Sigmoid colon (tissue), 6 donors: ENCODE measurements at regions not wholly inside any gene's neighbourhood (a gene's known extent, or its start where the extent isn't known, plus 50 kb on each side); places are given as distances from the start of the nearest gene placed in this dataset.

ENCODE experiments used
- DNase-seq: peaks from one replicate; pipeline ENCODE4 v3.0.0-alpha.2; 2019
- H3K27ac ChIP-seq, 4 donors: fragments of 200-600 bp; sonication (generic); one replicate each; pipeline ENCODE4 v1.5.1; 2016 to 2019; ENCODE audit warnings: mild to moderate bottlenecking in 1 of 4
- H3K27me3 ChIP-seq, 3 donors: fragments of 200-600 bp; sonication (generic); one replicate each; pipeline ENCODE4 v1.5.1; 2019; ENCODE audit warnings: mild to moderate bottlenecking in 1 of 3
- H3K36me3 ChIP-seq, 4 donors: fragments of 200-600 bp; sonication (generic); one replicate each; pipeline ENCODE4 v1.5.1; 2016 to 2019
- H3K4me1 ChIP-seq, 4 donors: fragments of 200-600 bp; sonication (generic); one replicate each; pipeline ENCODE4 v1.5.1; 2017 to 2019
- H3K4me3 ChIP-seq, 4 donors: fragments of 200-600 bp; sonication (generic); one replicate each; pipeline ENCODE4 v1.5.1; 2017 to 2019; ENCODE audit warnings: mild to moderate bottlenecking in 2 of 4, moderate library complexity in 1 of 4
- H3K9me3 ChIP-seq, 4 donors: fragments of 200-600 bp in 3 of 4; sonication (generic) in 3 of 4; one replicate each; pipeline versions ENCODE4 v1.5.1 to v1.6.1; 2013 to 2019
- CTCF ChIP-seq, 4 experiments: fragments of 450-650 bp in 3 of 4; fragments of 200-600 bp in 1 of 4; IDR thresholded peaks; one replicate each; pipeline ENCODE4 v1.5.1; 2016 to 2019; ENCODE audit warnings: antibody characterized with exemption in 4 of 4, mild to moderate bottlenecking in 3 of 4, moderate library complexity in 2 of 4
- EP300 ChIP-seq, 4 donors: sonication (generic); formaldehyde crosslinking; IDR thresholded peaks; one replicate each; pipeline ENCODE4 v1.6.1; 2017; ENCODE audit warnings: antibody characterized with exemption in 4 of 4
- POLR2A ChIP-seq, 2 donors: fragments of 450-650 bp; IDR thresholded peaks; one replicate each; pipeline ENCODE4 v1.6.1; 2016; ENCODE audit warnings: antibody characterized with exemption in 2 of 2, mild to moderate bottlenecking in 2 of 2, moderate library complexity in 2 of 2
- POLR2AphosphoS5 ChIP-seq, 4 donors: sonication (generic); formaldehyde crosslinking; IDR thresholded peaks; one replicate each; pipeline ENCODE4 v1.6.1; 2017; ENCODE audit warnings: antibody characterized with exemption in 4 of 4
- WGBS, 2 donors: extraction: QIAGEN DNeasy Blood & Tissue Kit; methylation state at CpG; one replicate each; pipeline ENCODE4 v1.1.7; 2013; 5-methylcytosine and 5-hydroxymethylcytosine counted together
- intact Hi-C: fragments of 100-400 bp; cut with DNase I; formaldehyde crosslinking; loops from one replicate; pipeline ENCODE4 v1.15.1; 2023
- donor health status: healthy with polysubstance abuse.
- donor health status: healthy.

- Histone ChIP-seq H3K36me3 (no peaks in the 10 kb centered on the region), H3K27me3 (peaks cover 0 to 8% (median 0%) of the 10 kb centered on the region in 3 donors), H3K4me1 (no peaks in the 10 kb centered on the region), H3K27ac (no peak overlapping the region), H3K9me3 (no peaks in the 10 kb centered on the region), H3K4me3 (no peak overlapping the region)
- intact Hi-C loops: no loop called here
- TF ChIP-seq POLR2AphosphoS5 (IDR thresholded peaks at IDR 0.05) (no peak), CTCF (IDR thresholded peaks at IDR 0.05) (no peak), POLR2A (IDR thresholded peaks at IDR 0.05) (no peak), EP300 (IDR thresholded peaks at IDR 0.05) (no peak)
- DNase-seq: no peak
- WGBS, 2 donors: 81 to 87% methylated on average over 4 of the region's 4 CpGs
Observed at GRCh38 chr6:2468601-2468955, 223.2 kb upstream of the GMDS start.

DNA sequence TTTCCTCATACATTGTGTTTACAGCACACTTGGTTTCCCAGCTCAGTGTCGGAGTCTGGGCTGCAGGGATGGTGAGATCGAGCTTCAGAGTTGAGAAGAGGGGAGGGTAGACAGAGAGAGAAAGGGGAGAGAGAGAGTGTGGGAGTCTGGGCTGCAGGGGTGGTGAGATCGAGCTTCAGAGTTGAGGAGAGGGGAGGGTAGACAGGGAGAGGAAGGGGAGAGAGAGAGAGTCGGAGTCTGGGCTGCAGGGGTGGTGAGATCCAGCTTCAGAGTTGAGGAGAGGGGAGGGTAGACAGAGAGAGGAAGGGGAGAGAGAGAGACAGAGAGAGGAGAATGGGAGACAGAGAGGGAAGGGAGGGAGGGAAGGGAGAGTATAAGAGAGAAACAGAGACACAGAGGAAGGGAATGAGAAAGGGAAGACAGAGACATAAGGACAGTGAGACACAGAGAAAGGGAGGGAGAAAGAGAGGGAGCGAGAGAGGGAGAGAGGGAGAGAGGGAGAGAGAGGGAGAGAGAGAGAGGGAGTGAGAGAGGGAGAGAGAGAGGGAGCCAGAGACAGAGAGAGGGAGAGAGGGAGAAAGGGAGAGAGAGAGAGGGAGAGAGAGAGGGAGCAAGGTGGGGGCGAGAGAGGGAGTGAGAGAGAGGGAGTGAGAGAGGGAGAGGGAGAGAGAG lies 222.7 kb upstream of the GMDS start:
- intact Hi-C loops: no loop called here
- WGBS, 2 donors: 56 to 79% methylated on average over 6 of the region's 6 CpGs

DNA sequence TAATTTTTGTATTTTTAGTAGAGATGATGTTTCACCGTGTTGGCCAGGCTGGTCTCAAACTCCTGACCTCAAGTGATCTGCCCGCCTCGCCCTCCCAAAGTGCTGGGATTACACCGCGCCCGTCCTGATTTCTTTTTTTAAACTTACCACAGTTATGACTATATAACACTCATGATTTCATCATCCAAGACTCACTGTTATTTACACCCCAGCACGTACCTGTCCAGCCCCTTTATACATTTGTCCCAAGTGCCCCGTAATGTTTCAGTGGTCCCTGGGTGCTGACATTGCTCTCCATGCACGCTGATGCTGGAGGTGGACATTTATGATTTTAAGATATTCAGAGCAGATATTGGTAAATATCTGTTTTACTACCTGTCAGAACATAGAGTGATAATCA lies 219.9 kb upstream of the GMDS start:
- Histone ChIP-seq H3K36me3 (no peaks in the 10 kb centered on the region), H3K9me3 (no peaks in the 10 kb centered on the region), H3K4me3 (no peak overlapping the region), H3K27ac (no peak overlapping the region), H3K27me3 (peaks cover 0 to 8% (median 0%) of the 10 kb centered on the region in 3 donors), H3K4me1 (no peaks in the 10 kb centered on the region)
- 73 to 87% methylated on average over 9 of the region's 9 CpGs for WGBS, 2 donors
- intact Hi-C loops: no loop called here
- no peak for TF ChIP-seq POLR2A (IDR thresholded peaks at IDR 0.05)
- TF ChIP-seq EP300 (IDR thresholded peaks at IDR 0.05): no peak
- TF ChIP-seq POLR2AphosphoS5 (IDR thresholded peaks at IDR 0.05): no peak
- no peak for TF ChIP-seq CTCF (IDR thresholded peaks at IDR 0.05)
- DNase-seq: no peak

More for the DNA sequence above, 222.7 kb upstream of the GMDS start:
- Histone ChIP-seq H3K9me3 (no peaks in the 10 kb centered on the region), H3K36me3 (no peaks in the 10 kb centered on the region), H3K27ac (no peak overlapping the region), H3K27me3 (peaks cover 0 to 8% (median 0%) of the 10 kb centered on the region in 3 donors), H3K4me1 (no peaks in the 10 kb centered on the region), H3K4me3 (no peak overlapping the region)
- DNase-seq: no peak
- no peak for TF ChIP-seq POLR2A (IDR thresholded peaks at IDR 0.05)
- no peak for TF ChIP-seq EP300 (IDR thresholded peaks at IDR 0.05)
- TF ChIP-seq CTCF (IDR thresholded peaks at IDR 0.05): no peak
- TF ChIP-seq POLR2AphosphoS5 (IDR thresholded peaks at IDR 0.05): no peak

- 92% methylated on average over 5 of the region's 5 CpGs for WGBS, 2 donors
- Histone ChIP-seq H3K27ac (no peak overlapping the region), H3K4me1 (no peaks in the 10 kb centered on the region), H3K27me3 (peaks cover 0 to 8% (median 0%) of the 10 kb centered on the region in 3 donors), H3K9me3 (no peaks in the 10 kb centered on the region), H3K36me3 (no peaks in the 10 kb centered on the region), H3K4me3 (no peak overlapping the region)
- no peak for DNase-seq
- TF ChIP-seq CTCF (IDR thresholded peaks at IDR 0.05) (no peak), POLR2A (IDR thresholded peaks at IDR 0.05) (no peak), POLR2AphosphoS5 (IDR thresholded peaks at IDR 0.05) (no peak), EP300 (IDR thresholded peaks at IDR 0.05) (no peak)
- intact Hi-C loops: no loop called here
Observed at GRCh38 chr6:2464641-2465040, 219.2 kb upstream of the GMDS start.

DNA sequence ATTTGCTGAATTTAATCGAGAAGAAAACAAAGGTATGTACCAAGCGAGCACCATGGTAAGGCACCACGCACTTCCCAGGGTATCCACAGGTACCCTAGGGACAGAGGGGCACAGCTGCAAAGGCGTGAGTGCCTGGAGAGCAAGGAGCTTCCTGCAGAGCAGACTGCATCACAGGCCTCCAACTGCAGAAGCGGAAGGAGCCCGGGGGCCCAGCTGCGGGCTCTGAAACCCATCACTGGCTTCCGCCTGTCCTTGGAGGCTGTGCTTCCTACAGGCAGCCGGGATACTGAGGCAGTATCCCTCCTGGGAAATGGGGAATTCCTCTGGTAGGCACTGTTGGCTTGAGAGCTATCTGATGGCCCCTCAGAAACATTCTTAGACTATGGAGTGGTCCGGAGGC lies 217.4 kb upstream of the GMDS start:
- Histone ChIP-seq H3K9me3 (no peaks in the 10 kb centered on the region), H3K36me3 (no peaks in the 10 kb centered on the region), H3K27ac (no peak overlapping the region), H3K4me1 (no peaks in the 10 kb centered on the region), H3K27me3 (peaks cover 0 to 8% (median 0%) of the 10 kb centered on the region in 3 donors), H3K4me3 (no peak overlapping the region)
- DNase-seq: no peak
- intact Hi-C loops: no loop called here
- no peak for TF ChIP-seq POLR2A (IDR thresholded peaks at IDR 0.05)
- TF ChIP-seq EP300 (IDR thresholded peaks at IDR 0.05): no peak
- TF ChIP-seq POLR2AphosphoS5 (IDR thresholded peaks at IDR 0.05): no peak
- WGBS, 2 donors: 85 to 92% methylated on average over 10 of the region's 10 CpGs
